Heart left ventricle (tissue), 13 donors: ENCODE measurements at regions not wholly inside any gene's neighbourhood (a gene's known extent, or its start where the extent isn't known, plus 50 kb on each side); places are given as distances from the start of the nearest gene placed in this dataset.

Experiments
- CTCF ChIP-seq, 12 donors: fragments of 200-600 bp; sonication (generic) in 4 of 12; IDR thresholded peaks; one replicate each; pipeline versions ENCODE4 v1.5.0 to v1.8.0; 2018 to 2022; ENCODE audit warnings: antibody characterized with exemption in 12 of 12, mild to moderate bottlenecking in 5 of 12
- POLR2A ChIP-seq, 2 donors: fragments of 450-650 bp; IDR thresholded peaks; one replicate each; pipeline ENCODE4 v1.6.1; 2017; ENCODE audit warnings: antibody characterized with exemption in 2 of 2, mild to moderate bottlenecking in 2 of 2, moderate library complexity in 2 of 2
- donor health status: ischemic (EF 13 %, LVEDD 7.1; RV severe dilation, severe dysfunction).
- donor health status: DM: no; HTN: yes; CAD: no.
- donor health status: DM: no; HTN: no; CAD: no.
- donor health status: ischemic (EF 25% LVEDD 6.9; RV normal size, moderate dysfunction).
- donor health status: ischemic (EF 25% LVEDD 5.7; RV mildly dilated, moderate dysfunction).
- donor health status: ischemic (EF 35%, LVEDD 5.7; RV mildly dilated, moderate dysfunction).
- donor health status: nonischemic (EF 11% LVEDD 7.7; RV severe dilation, severe dysfunction).
- donor health status: DM: yes; HTN: yes; CAD: no.
- donor health status: PGD.
- donor health status: ischemic (EF 29% LVEDD 5.4; RV normal size, mild dysfunction).
- donor health status: nonischemic (EF 23%, LVEDD 6.1; RV moderate dilation, normal function).

- TF ChIP-seq CTCF (IDR thresholded peaks at IDR 0.05) = no peak
- TF ChIP-seq POLR2A (IDR thresholded peaks at IDR 0.05) = no peak
These were observed 224.2 kb downstream of the CYRIA start for GRCh38 chr2:16441431-16441830.
